Liver (tissue), 8 donors: ENCODE measurements at regions not wholly inside any gene's neighbourhood (a gene's known extent, or its start where the extent isn't known, plus 50 kb on each side); places are given as distances from the start of the nearest gene placed in this dataset.

ENCODE experiments used
- DNase-seq: peaks from one replicate; pipeline ENCODE4 v3.0.0-alpha.2; 2017; ENCODE audit warnings: low spot score
- H3K27ac ChIP-seq, 2 donors: one replicate each; pipeline ENCODE4 v1.7.0; 2013; ENCODE audit warnings: inconsistent platforms in 2 of 2, low read length in 2 of 2, control low read depth in 1 of 2, low read depth in 1 of 2, mild to moderate bottlenecking in 1 of 2
- H3K27me3 ChIP-seq, 4 donors: one replicate each; pipeline versions ENCODE4 v1.6.1 to v1.7.0; 2013; ENCODE audit warnings: low read length in 3 of 4, inconsistent platforms in 1 of 4, mild to moderate bottlenecking in 1 of 4, moderate library complexity in 1 of 4; ENCODE audit not compliant: control insufficient read depth in 4 of 4, insufficient read depth in 4 of 4
- H3K36me3 ChIP-seq, 4 donors: one replicate each; pipeline versions ENCODE4 v1.6.1 to v1.7.0; 2013; ENCODE audit warnings: low read length in 3 of 4, mild to moderate bottlenecking in 3 of 4, low read depth in 1 of 4, moderate library complexity in 1 of 4; ENCODE audit not compliant: control insufficient read depth in 4 of 4, insufficient read depth in 3 of 4
- H3K4me1 ChIP-seq, 4 donors: one replicate each; pipeline versions ENCODE4 v1.6.1 to v1.7.0; 2013; ENCODE audit warnings: low read length in 3 of 4, mild to moderate bottlenecking in 3 of 4, moderate library complexity in 1 of 4; ENCODE audit not compliant: control insufficient read depth in 4 of 4, insufficient read depth in 4 of 4
- H3K4me3 ChIP-seq, 3 donors: one replicate each; pipeline versions ENCODE4 v1.6.1 to v1.7.0; 2013; ENCODE audit warnings: low read length in 3 of 3, control low read depth in 1 of 3, low read depth in 1 of 3, mild to moderate bottlenecking in 1 of 3
- H3K9ac ChIP-seq, 2 donors: one replicate each; pipeline ENCODE4 v1.7.0; 2013; ENCODE audit warnings: low read length in 2 of 2, mild to moderate bottlenecking in 2 of 2, moderate library complexity in 2 of 2, control low read depth in 1 of 2, low read depth in 1 of 2
- H3K9me3 ChIP-seq, 4 donors: one replicate each; pipeline versions ENCODE4 v1.6.1 to v1.7.0; 2013; ENCODE audit warnings: low read length in 3 of 4; ENCODE audit not compliant: control insufficient read depth in 4 of 4
- FOXA1 ChIP-seq: IDR thresholded peaks from 2 replicates; pipeline ENCODE4 v1.6.1; 2016; ENCODE audit warnings: antibody characterized with exemption
- FOXA2 ChIP-seq: IDR thresholded peaks from 2 replicates; pipeline ENCODE4 v1.6.1; 2016; ENCODE audit warnings: antibody characterized with exemption
- GABPA ChIP-seq, 2 donors: IDR thresholded peaks in 1 of 2; conservative IDR thresholded peaks in 1 of 2; 2 replicates each; pipeline ENCODE4 v1.6.1; 2016; ENCODE audit warnings: antibody characterized with exemption in 2 of 2, mild to moderate bottlenecking in 1 of 2, moderate library complexity in 1 of 2
- HNF4A ChIP-seq, 2 donors: conservative IDR thresholded peaks; 2 replicates each; pipeline ENCODE4 v1.6.1; 2016; ENCODE audit warnings: antibody characterized with exemption in 2 of 2, mild to moderate bottlenecking in 2 of 2
- HNF4G ChIP-seq: IDR thresholded peaks from 2 replicates; pipeline ENCODE4 v1.6.1; 2016; ENCODE audit warnings: antibody characterized with exemption
- JUND ChIP-seq, 2 donors: IDR thresholded peaks; 2 replicates each; pipeline ENCODE4 v1.6.1; 2016; ENCODE audit warnings: antibody characterized with exemption in 2 of 2
- NR2F2 ChIP-seq: IDR thresholded peaks from 2 replicates; pipeline ENCODE4 v1.6.1; 2016; ENCODE audit warnings: antibody characterized with exemption
- RAD21 ChIP-seq, 2 donors: IDR thresholded peaks; 2 replicates each; pipeline ENCODE4 v1.6.1; 2016; ENCODE audit warnings: antibody characterized with exemption in 2 of 2, mild to moderate bottlenecking in 2 of 2
- RXRA ChIP-seq, 2 donors: IDR thresholded peaks; 2 replicates each; pipeline ENCODE4 v1.6.1; 2017 to 2018; ENCODE audit warnings: antibody characterized with exemption in 2 of 2, mild to moderate bottlenecking in 1 of 2
- SP1 ChIP-seq: IDR thresholded peaks from 2 replicates; pipeline ENCODE4 v1.6.1; 2018; ENCODE audit warnings: antibody characterized with exemption, mild to moderate bottlenecking
- YY1 ChIP-seq: IDR thresholded peaks from 2 replicates; pipeline ENCODE4 v1.6.1; 2016; ENCODE audit warnings: antibody characterized with exemption, mild to moderate bottlenecking
- WGBS: extraction: QIAGEN DNeasy Blood & Tissue Kit; methylation state at CpG from one replicate; pipeline ENCODE4 v1.1.7; 2013; 5-methylcytosine and 5-hydroxymethylcytosine counted together
- TF ChIP-seq, protein P1 (sequence below): IDR thresholded peaks from 2 replicates; pipeline ENCODE4 v1.6.1; 2016; ENCODE audit warnings: antibody characterized with exemption
- TF ChIP-seq, protein P2 (sequence below): fragments of 150-350 bp; IDR thresholded peaks from 2 replicates; pipeline ENCODE4 v1.5.1; 2017; ENCODE audit warnings: improper control_type of control experiment, low read depth, low read length; ENCODE audit not compliant: missing input control
- TF ChIP-seq, protein P3 (sequence below): IDR thresholded peaks from 2 replicates; pipeline ENCODE4 v1.6.1; 2016; ENCODE audit warnings: antibody characterized with exemption
- TF ChIP-seq, protein P4 (sequence below): IDR thresholded peaks from 2 replicates; pipeline ENCODE4 v1.6.1; 2016; ENCODE audit warnings: antibody characterized with exemption
- donor health status: healthy.
- donor health status: healthy.
- donor health status: healthy.
- donor health status: healthy.
- donor health status: healthy.

- Histone ChIP-seq H3K36me3 (no peaks in the 10 kb centered on the region), H3K27me3 (no peaks in the 10 kb centered on the region), H3K4me3 (no peak overlapping the region), H3K4me1 (no peaks in the 10 kb centered on the region), H3K9ac (no peak overlapping the region), H3K27ac (no peak overlapping the region), H3K9me3 (peaks cover 0 to 1% (median 0%) of the 10 kb centered on the region in 4 donors)
- 77% methylated on average over 2 of the region's 2 CpGs for WGBS
- TF ChIP-seq NR2F2 (no peak), FOXA1 (no peak), RXRA (IDR thresholded peaks at IDR 0.05) (no peak), GABPA (IDR thresholded peaks at IDR 0.05 in 1 of 2, conservative IDR thresholded peaks at IDR 0.05 in 1 of 2) (no peak), JUND (IDR thresholded peaks at IDR 0.05) (no peak), YY1 (no peak), SP1 (no peak), HNF4G (no peak), HNF4A (conservative IDR thresholded peaks at IDR 0.05) (no peak)
- TF ChIP-seq, protein P1, sequence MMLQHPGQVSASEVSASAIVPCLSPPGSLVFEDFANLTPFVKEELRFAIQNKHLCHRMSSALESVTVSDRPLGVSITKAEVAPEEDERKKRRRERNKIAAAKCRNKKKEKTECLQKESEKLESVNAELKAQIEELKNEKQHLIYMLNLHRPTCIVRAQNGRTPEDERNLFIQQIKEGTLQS, result no peak
- TF ChIP-seq, protein P2, sequence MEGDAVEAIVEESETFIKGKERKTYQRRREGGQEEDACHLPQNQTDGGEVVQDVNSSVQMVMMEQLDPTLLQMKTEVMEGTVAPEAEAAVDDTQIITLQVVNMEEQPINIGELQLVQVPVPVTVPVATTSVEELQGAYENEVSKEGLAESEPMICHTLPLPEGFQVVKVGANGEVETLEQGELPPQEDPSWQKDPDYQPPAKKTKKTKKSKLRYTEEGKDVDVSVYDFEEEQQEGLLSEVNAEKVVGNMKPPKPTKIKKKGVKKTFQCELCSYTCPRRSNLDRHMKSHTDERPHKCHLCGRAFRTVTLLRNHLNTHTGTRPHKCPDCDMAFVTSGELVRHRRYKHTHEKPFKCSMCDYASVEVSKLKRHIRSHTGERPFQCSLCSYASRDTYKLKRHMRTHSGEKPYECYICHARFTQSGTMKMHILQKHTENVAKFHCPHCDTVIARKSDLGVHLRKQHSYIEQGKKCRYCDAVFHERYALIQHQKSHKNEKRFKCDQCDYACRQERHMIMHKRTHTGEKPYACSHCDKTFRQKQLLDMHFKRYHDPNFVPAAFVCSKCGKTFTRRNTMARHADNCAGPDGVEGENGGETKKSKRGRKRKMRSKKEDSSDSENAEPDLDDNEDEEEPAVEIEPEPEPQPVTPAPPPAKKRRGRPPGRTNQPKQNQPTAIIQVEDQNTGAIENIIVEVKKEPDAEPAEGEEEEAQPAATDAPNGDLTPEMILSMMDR, result no peak
- TF ChIP-seq, protein P3, sequence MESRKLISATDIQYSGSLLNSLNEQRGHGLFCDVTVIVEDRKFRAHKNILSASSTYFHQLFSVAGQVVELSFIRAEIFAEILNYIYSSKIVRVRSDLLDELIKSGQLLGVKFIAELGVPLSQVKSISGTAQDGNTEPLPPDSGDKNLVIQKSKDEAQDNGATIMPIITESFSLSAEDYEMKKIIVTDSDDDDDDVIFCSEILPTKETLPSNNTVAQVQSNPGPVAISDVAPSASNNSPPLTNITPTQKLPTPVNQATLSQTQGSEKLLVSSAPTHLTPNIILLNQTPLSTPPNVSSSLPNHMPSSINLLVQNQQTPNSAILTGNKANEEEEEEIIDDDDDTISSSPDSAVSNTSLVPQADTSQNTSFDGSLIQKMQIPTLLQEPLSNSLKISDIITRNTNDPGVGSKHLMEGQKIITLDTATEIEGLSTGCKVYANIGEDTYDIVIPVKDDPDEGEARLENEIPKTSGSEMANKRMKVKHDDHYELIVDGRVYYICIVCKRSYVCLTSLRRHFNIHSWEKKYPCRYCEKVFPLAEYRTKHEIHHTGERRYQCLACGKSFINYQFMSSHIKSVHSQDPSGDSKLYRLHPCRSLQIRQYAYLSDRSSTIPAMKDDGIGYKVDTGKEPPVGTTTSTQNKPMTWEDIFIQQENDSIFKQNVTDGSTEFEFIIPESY, result no peak
- no peak for DNase-seq
These were observed 73.1 kb downstream of the MAGEB17 start for GRCh38 chrX:16240231-16240905.

- Histone ChIP-seq H3K9me3 (peaks cover 0 to 1% (median 0%) of the 10 kb centered on the region in 4 donors), H3K27me3 (no peaks in the 10 kb centered on the region), H3K27ac (no peak overlapping the region), H3K36me3 (no peaks in the 10 kb centered on the region), H3K4me1 (no peaks in the 10 kb centered on the region), H3K4me3 (no peak overlapping the region), H3K9ac (no peak overlapping the region)
- DNase-seq, result no peak
- TF ChIP-seq, protein P4, sequence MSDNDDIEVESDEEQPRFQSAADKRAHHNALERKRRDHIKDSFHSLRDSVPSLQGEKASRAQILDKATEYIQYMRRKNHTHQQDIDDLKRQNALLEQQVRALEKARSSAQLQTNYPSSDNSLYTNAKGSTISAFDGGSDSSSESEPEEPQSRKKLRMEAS, result no peak
- TF ChIP-seq RXRA (IDR thresholded peaks at IDR 0.05) (no peak), GABPA (IDR thresholded peaks at IDR 0.05 in 1 of 2, conservative IDR thresholded peaks at IDR 0.05 in 1 of 2) (no peak), HNF4A (conservative IDR thresholded peaks at IDR 0.05) (no peak), FOXA1 (no peak), NR2F2 (no peak), SP1 (no peak), RAD21 (IDR thresholded peaks at IDR 0.05) (no peak), JUND (IDR thresholded peaks at IDR 0.05) (no peak), YY1 (no peak), FOXA2 (no peak), HNF4G (no peak)
- TF ChIP-seq, protein P3, result no peak
- TF ChIP-seq, protein P2, result no peak
These were observed 73.7 kb downstream of the MAGEB17 start for GRCh38 chrX:16240968-16241367.
